HK-2 (cell line): ENCODE measurements at regions not wholly inside any gene's neighbourhood (a gene's known extent, or its start where the extent isn't known, plus 50 kb on each side); places are given as distances from the start of the nearest gene placed in this dataset.

Experiments
- DNase-seq: peaks from one replicate; pipeline ENCODE4 v3.0.0-alpha.2; 2018; ENCODE audit not compliant: unreplicated experiment

GRCh38 chr7:115086146-115086841 is 164.4 kb downstream of the MDFIC start:
- DNase-seq = no peak

GRCh38 chr7:115085421-115085820 is 163.5 kb downstream of the MDFIC start:
- DNase-seq = no peak

- no peak for DNase-seq
These were observed 162.0 kb downstream of the MDFIC start for GRCh38 chr7:115083935-115084334.

GRCh38 chr7:115081772-115082171 is 159.9 kb downstream of the MDFIC start:
- no peak for DNase-seq

- no peak for DNase-seq
These were observed 157.0 kb downstream of the MDFIC start for GRCh38 chr7:115078851-115079250.

- no peak for DNase-seq
These were observed 156.5 kb downstream of the MDFIC start for GRCh38 chr7:115078386-115078785.

- no peak for DNase-seq
These were observed 148.4 kb downstream of the MDFIC start for GRCh38 chr7:115070311-115070710.
